ENCODE measurements at regions not wholly inside any gene's neighbourhood (a gene's known extent, or its start where the extent isn't known, plus 50 kb on each side); places are given as distances from the start of the nearest gene placed in this dataset.

DNA sequence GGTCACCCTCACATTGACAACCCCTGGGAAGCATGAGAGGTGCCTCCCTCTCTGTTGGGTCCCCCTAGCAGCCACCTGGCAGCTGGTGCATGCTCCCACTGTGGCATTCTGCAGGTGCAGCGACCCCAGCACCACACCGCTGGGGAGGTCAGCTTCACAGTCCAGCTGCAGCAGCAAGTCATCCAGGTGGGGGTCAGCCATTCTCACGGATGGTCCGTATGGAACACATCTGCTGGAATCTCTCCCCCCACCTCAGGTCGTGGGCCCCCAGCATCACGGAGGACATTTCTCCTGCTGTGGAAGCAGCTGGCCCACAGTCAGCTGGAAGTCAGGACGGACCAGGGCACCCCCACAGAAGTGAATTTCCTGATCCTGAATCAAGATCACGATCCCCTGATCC lies 201.3 kb downstream of the COG6 start:
- Histone ChIP-seq H3K27ac (ENCODE audit: low read depth, low read length) (no peak overlapping the region), H3K4me3 (ENCODE audit: low read depth, low read length) (no peak overlapping the region), H3K36me3 (ENCODE audit: control insufficient read depth, insufficient read depth, low read length) (no peaks in the 10 kb centered on the region), H3K27me3 (ENCODE audit: control insufficient read depth, insufficient read depth, low read length) (no peaks in the 10 kb centered on the region), H3K9me3 (ENCODE audit: control insufficient read depth, insufficient read depth, low read depth, low read length) (0 out of 2 replicates have a peak, but pooled peaks cover 3% of the 10 kb centered on the region), H3K4me1 (ENCODE audit: control insufficient read depth, insufficient read depth, low read length) (peaks cover 5% of the 10 kb centered on the region; the same call in 1 of the 2 replicates), H3K9ac (ENCODE audit: low read length) (no peak overlapping the region)

DNA sequence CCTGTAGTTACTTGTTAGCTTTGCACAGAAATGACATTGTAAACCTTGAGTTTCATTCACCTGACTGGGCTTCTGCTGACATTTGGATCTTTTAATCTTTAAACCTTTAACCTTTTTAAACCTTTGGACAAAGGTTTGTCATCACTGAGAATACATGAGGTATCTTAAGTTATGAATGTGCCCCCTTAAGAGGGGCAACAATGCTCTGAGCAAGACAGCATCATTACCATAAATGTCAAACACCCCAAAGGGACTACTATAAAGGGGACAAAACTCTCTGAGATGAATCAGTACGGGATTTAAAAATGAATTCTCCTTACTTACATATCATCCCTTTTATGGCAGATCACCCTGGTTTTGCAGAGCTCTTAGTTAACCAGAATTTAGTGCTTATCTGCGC lies 203.3 kb downstream of the COG6 start:
- Histone ChIP-seq H3K9me3 (ENCODE audit: control insufficient read depth, insufficient read depth, low read depth, low read length) (no peaks in the 10 kb centered on the region), H3K27me3 (ENCODE audit: control insufficient read depth, insufficient read depth, low read length) (no peaks in the 10 kb centered on the region), H3K27ac (ENCODE audit: low read depth, low read length) (no peak overlapping the region), H3K36me3 (ENCODE audit: control insufficient read depth, insufficient read depth, low read length) (no peaks in the 10 kb centered on the region), H3K4me3 (ENCODE audit: low read depth, low read length) (no peak overlapping the region), H3K9ac (ENCODE audit: low read length) (no peak overlapping the region), H3K4me1 (ENCODE audit: control insufficient read depth, insufficient read depth, low read length) (peaks cover 5% of the 10 kb centered on the region; the same call in 1 of the 2 replicates)

DNA sequence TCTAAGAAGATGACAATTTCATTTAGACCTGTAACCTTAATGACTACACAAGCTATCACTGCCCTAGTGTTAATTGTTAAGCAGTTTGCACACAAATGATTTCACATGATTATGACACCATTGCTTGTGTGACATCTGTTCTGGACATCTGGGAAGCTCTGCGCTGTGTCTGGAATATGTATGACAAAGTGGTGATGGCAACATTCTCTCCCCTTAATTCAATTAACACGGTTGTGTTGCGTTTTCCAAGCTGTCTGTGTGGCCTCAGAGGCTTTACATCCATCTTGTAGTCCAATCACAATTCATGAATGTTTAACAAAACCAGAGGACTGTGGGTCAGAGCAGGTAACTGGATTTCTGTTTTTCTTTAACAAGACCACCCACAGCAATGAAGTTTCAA lies 204.4 kb downstream of the COG6 start:
- Histone ChIP-seq H3K27ac (ENCODE audit: low read depth, low read length) (no peak overlapping the region), H3K4me1 (ENCODE audit: control insufficient read depth, insufficient read depth, low read length) (peaks cover 5% of the 10 kb centered on the region; the same call in 1 of the 2 replicates), H3K36me3 (ENCODE audit: control insufficient read depth, insufficient read depth, low read length) (no peaks in the 10 kb centered on the region), H3K9me3 (ENCODE audit: control insufficient read depth, insufficient read depth, low read depth, low read length) (no peaks in the 10 kb centered on the region), H3K4me3 (ENCODE audit: low read depth, low read length) (no peak overlapping the region), H3K9ac (ENCODE audit: low read length) (no peak overlapping the region), H3K27me3 (ENCODE audit: control insufficient read depth, insufficient read depth, low read length) (no peaks in the 10 kb centered on the region)

DNA sequence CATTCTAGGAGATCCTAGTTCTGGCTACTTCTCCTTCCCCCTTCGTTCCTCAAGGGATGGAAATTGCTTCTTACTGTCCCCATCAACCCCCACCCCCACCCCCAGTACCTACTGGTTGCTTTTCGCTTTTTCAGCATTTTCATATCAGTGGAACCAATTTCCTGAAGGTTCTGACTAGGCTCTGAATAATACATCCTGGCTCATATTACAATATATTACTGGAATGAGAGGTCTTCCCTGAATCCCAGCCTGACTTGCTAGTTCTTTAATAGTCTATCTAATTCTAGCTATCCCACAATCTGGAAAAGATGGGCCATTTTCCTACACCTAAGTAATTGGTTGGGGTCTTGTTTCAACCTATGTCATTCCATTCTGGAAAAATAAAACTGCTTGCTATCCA lies 207.4 kb downstream of the COG6 start:
- H3K4me3 ChIP-seq (ENCODE audit: low read depth, low read length) = no peak overlapping the region
- H3K9ac ChIP-seq (ENCODE audit: low read length) = no peak overlapping the region
- H3K36me3 ChIP-seq (ENCODE audit: control insufficient read depth, insufficient read depth, low read length) = no peaks in the 10 kb centered on the region
- no peaks in the 10 kb centered on the region for H3K9me3 ChIP-seq (ENCODE audit: control insufficient read depth, insufficient read depth, low read depth, low read length)
- H3K27me3 ChIP-seq (ENCODE audit: control insufficient read depth, insufficient read depth, low read length) = no peaks in the 10 kb centered on the region
- H3K4me1 ChIP-seq (ENCODE audit: control insufficient read depth, insufficient read depth, low read length) = no peaks in the 10 kb centered on the region
- H3K27ac ChIP-seq (ENCODE audit: low read depth, low read length) = no peak overlapping the region

DNA sequence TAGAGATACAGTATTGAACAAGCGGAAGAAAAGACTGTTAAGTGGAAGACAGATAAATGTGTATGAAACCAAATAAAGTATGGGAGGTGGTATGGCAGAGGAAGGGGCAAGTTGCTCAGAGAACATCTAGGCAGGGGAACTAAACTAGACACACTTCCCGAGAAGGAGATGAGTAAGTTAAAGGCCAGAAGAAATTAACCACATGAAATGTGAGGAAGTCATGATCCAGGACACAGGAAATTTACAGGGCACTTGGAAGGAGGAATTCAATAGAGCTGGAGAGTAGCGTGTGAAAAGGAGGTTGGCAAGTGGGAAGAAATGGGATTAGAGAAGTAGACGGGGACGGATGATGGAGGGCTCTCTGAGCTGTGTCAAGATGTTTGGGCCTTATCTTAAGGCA lies 208.8 kb downstream of the COG6 start:
- Histone ChIP-seq H3K4me1 (ENCODE audit: control insufficient read depth, insufficient read depth, low read length) (no peaks in the 10 kb centered on the region), H3K9ac (ENCODE audit: low read length) (no peak overlapping the region), H3K27me3 (ENCODE audit: control insufficient read depth, insufficient read depth, low read length) (no peaks in the 10 kb centered on the region), H3K4me3 (ENCODE audit: low read depth, low read length) (no peak overlapping the region), H3K9me3 (ENCODE audit: control insufficient read depth, insufficient read depth, low read depth, low read length) (no peaks in the 10 kb centered on the region), H3K36me3 (ENCODE audit: control insufficient read depth, insufficient read depth, low read length) (no peaks in the 10 kb centered on the region), H3K27ac (ENCODE audit: low read depth, low read length) (no peak overlapping the region)

DNA sequence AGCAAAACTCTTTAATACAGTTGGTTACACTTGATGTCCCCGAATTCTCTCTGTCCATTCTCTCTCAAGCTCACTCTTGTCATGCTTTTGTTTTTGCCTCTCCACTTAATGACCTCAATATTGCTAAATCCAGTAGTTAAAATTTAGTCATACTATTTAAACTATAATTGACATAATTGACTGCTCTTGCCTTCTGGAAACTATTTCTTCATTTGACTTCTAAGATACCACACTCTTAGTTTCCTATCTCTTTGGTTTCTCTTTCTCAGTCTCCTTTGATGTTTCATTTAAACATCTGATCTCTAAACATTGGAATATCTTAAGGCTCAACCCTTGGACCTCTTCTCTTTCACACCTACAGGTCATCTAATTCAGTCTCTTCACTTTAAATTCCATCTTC lies 211.3 kb downstream of the COG6 start:
- no peaks in the 10 kb centered on the region for H3K4me1 ChIP-seq (ENCODE audit: control insufficient read depth, insufficient read depth, low read length)
- no peaks in the 10 kb centered on the region for H3K27me3 ChIP-seq (ENCODE audit: control insufficient read depth, insufficient read depth, low read length)
- H3K27ac ChIP-seq (ENCODE audit: low read depth, low read length) = no peak overlapping the region
- no peak overlapping the region for H3K9ac ChIP-seq (ENCODE audit: low read length)
- no peaks in the 10 kb centered on the region for H3K9me3 ChIP-seq (ENCODE audit: control insufficient read depth, insufficient read depth, low read depth, low read length)
- H3K4me3 ChIP-seq (ENCODE audit: low read depth, low read length) = no peak overlapping the region
- H3K36me3 ChIP-seq (ENCODE audit: control insufficient read depth, insufficient read depth, low read length) = no peaks in the 10 kb centered on the region

DNA sequence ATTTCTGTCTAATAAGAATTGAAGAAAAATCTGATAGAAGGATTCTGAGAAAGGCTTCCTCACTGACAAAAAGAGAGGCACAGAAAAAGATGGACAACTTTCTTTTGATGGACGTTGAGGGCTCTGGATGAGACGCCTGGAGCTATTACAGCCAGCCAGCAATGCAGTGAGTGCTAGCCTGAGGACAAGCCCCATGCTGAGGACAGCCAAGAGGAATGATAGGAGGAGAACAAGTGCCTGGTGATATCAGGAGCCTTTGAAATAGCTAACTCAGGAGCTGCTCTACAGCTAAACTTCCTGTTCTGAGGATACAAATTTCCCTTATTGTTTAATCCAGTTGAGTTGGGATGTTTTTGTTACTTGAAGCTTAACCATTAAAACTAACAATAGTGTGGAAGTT lies 212.3 kb downstream of the COG6 start:
- no peak overlapping the region for H3K4me3 ChIP-seq (ENCODE audit: low read depth, low read length)
- no peak overlapping the region for H3K9ac ChIP-seq (ENCODE audit: low read length)
- H3K36me3 ChIP-seq (ENCODE audit: control insufficient read depth, insufficient read depth, low read length) = no peaks in the 10 kb centered on the region
- H3K9me3 ChIP-seq (ENCODE audit: control insufficient read depth, insufficient read depth, low read depth, low read length) = no peaks in the 10 kb centered on the region
- no peaks in the 10 kb centered on the region for H3K4me1 ChIP-seq (ENCODE audit: control insufficient read depth, insufficient read depth, low read length)
- H3K27ac ChIP-seq (ENCODE audit: low read depth, low read length) = no peak overlapping the region
- H3K27me3 ChIP-seq (ENCODE audit: control insufficient read depth, insufficient read depth, low read length) = no peaks in the 10 kb centered on the region

DNA sequence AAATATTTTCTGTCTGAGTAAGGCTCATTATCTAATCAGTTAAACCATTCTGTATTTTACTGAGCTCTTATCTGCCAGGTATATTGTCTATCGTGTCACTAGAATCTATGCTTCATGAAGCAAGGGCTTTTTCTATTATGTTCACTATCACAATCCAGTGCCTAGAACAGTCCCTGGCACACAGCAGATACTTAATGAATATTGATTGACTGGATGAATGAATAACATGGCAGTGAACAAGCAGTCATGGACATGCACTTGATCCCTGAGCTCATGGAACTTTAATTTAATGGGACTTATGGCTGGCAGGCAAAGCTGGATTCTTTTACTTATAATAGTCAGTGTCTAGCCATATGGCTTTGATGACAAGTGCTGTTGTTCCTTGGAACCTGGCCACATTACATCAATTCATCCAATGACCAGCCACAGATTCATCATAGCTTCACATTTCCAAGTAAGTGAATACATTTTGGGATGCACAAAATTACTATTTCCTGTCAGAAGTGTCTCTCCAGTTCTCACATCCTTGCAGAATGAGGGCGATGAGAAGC lies 214.8 kb downstream of the COG6 start:
- Histone ChIP-seq H3K27me3 (ENCODE audit: control insufficient read depth, insufficient read depth, low read length) (no peaks in the 10 kb centered on the region), H3K9ac (ENCODE audit: low read length) (no peak overlapping the region), H3K27ac (ENCODE audit: low read depth, low read length) (no peak overlapping the region), H3K4me3 (ENCODE audit: low read depth, low read length) (no peak overlapping the region), H3K36me3 (ENCODE audit: control insufficient read depth, insufficient read depth, low read length) (no peaks in the 10 kb centered on the region), H3K9me3 (ENCODE audit: control insufficient read depth, insufficient read depth, low read depth, low read length) (no peaks in the 10 kb centered on the region), H3K4me1 (ENCODE audit: control insufficient read depth, insufficient read depth, low read length) (no peaks in the 10 kb centered on the region)

DNA sequence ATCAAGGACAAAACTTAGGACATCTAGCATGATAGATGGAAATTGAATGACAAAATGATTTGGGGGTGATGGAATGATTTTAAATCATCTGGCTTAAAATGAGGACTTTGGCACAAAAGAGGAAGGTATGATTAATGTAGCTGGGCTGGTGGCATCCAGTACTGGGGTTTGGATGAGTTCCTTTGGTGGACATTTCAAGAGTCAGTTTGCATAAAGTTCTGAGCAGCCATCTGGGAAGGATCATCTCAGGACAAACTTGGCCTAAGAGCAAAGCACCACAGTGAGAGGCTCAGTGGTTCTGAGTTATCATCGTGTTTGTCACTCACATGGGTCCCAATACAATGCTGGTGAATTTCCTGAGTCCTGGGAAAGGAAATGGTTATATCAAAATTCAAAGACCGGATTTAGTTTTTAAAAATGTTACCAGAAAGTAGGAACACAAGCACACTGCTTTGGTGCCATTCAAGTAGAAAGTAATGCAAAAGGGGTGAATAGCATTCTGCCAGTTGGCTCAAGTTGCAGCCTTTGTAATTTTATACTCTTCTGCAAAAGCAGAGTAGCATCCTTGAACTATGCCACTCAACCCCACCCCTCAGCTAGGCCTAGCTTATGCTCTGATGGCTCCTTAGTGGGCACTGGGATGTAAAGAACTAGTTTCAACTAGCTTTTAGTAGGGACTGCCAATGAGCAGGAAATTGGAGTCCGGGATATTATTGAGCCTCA lies 219.0 kb downstream of the COG6 start:
- no peaks in the 10 kb centered on the region for H3K27me3 ChIP-seq (ENCODE audit: control insufficient read depth, insufficient read depth, low read length)
- H3K9ac ChIP-seq (ENCODE audit: low read length) = no peak overlapping the region
- H3K4me1 ChIP-seq (ENCODE audit: control insufficient read depth, insufficient read depth, low read length) = no peaks in the 10 kb centered on the region
- no peaks in the 10 kb centered on the region for H3K36me3 ChIP-seq (ENCODE audit: control insufficient read depth, insufficient read depth, low read length)
- H3K27ac ChIP-seq (ENCODE audit: low read depth, low read length) = no peak overlapping the region
- no peaks in the 10 kb centered on the region for H3K9me3 ChIP-seq (ENCODE audit: control insufficient read depth, insufficient read depth, low read depth, low read length)
- H3K4me3 ChIP-seq (ENCODE audit: low read depth, low read length) = no peak overlapping the region

DNA sequence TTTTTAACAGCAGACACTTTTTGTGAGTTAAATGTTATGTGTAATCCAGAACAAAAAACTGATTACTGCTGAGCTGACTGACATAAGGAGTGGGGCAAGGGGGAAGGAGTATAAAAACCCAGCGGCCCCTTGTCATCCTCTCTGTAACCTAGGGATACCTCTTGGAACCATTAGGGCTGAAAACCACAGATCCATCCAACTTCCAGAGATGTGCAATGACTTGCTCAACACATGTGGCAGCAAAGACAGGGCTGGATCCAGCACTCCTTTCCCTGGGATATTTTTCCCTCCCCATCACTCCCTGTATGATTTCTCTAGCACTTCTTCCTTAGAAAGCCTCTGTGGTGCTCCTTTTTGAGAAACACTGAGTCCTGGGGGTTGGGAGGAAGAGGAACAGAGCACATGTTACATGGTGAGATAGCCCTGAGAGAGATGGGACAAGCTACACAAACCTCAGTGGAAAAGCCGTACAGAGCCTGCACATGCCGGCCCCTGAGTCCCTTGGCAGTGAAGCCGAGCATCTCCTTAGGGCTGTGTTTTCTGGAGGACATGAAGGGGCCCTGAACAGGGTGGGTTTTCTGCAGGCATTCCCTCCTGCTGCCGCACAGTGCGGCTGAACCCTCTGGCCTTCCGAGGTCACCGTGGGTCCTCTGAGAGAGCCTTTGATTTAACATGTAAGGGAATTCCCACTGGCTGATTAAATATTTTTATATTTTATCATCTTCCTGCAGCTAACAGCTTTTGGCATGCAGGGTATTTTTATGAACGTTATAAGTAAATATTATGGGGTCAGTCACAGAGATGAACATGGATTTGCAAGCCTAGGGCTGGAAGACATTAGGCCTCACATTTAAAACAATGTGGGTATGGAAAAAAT lies 219.9 kb downstream of the COG6 start:
- H3K9me3 ChIP-seq (ENCODE audit: control insufficient read depth, insufficient read depth, low read depth, low read length) = no peaks in the 10 kb centered on the region
- H3K9ac ChIP-seq (ENCODE audit: low read length) = no peak overlapping the region
- no peak overlapping the region for H3K27ac ChIP-seq (ENCODE audit: low read depth, low read length)
- H3K27me3 ChIP-seq (ENCODE audit: control insufficient read depth, insufficient read depth, low read length) = no peaks in the 10 kb centered on the region
- H3K36me3 ChIP-seq (ENCODE audit: control insufficient read depth, insufficient read depth, low read length) = no peaks in the 10 kb centered on the region
- H3K4me1 ChIP-seq (ENCODE audit: control insufficient read depth, insufficient read depth, low read length) = no peaks in the 10 kb centered on the region
- H3K4me3 ChIP-seq (ENCODE audit: low read depth, low read length) = no peak overlapping the region

DNA sequence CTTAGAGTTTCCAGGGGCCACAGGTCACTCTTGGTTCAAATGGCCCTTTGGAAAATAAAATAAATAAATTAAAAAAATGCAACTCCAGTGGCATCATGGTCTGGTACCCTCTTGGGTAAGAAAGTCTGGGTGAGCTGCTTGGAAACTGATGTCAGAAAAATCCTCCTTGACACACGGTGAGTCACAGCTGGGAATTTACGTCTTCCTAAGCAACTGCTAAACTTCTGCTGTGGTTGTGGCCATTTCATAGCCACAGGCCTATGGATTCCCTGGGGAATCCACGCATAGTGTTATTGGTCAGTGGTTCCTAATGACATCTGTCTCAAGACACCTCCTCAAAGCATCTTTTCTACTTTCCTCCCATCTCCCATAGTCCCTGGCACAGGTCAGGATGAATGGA lies 220.8 kb downstream of the COG6 start:
- no peaks in the 10 kb centered on the region for H3K36me3 ChIP-seq (ENCODE audit: control insufficient read depth, insufficient read depth, low read length)
- no peaks in the 10 kb centered on the region for H3K27me3 ChIP-seq (ENCODE audit: control insufficient read depth, insufficient read depth, low read length)
- no peak overlapping the region for H3K27ac ChIP-seq (ENCODE audit: low read depth, low read length)
- H3K4me1 ChIP-seq (ENCODE audit: control insufficient read depth, insufficient read depth, low read length) = no peaks in the 10 kb centered on the region
- no peak overlapping the region for H3K4me3 ChIP-seq (ENCODE audit: low read depth, low read length)
- H3K9ac ChIP-seq (ENCODE audit: low read length) = no peak overlapping the region
- no peaks in the 10 kb centered on the region for H3K9me3 ChIP-seq (ENCODE audit: control insufficient read depth, insufficient read depth, low read depth, low read length)

All from HUES6 (cell line).